Astrocyte (in vitro differentiated cells and primary cell): ENCODE measurements at regions not wholly inside any gene's neighbourhood (a gene's known extent, or its start where the extent isn't known, plus 50 kb on each side); places are given as distances from the start of the nearest gene placed in this dataset.

Source experiments
- DNase-seq: peaks from one replicate; pipeline ENCODE4 v3.0.0-alpha.2; 2010; ENCODE audit warnings: low read depth
- FAIRE-seq: peaks from 2 replicates; lab custom pipeline; 2011; peaks lifted over from hg19 to GRCh38; lab: Jason Lieb, UNC
- H2AFZ ChIP-seq: 2 replicates; pipeline ENCODE4 v1.6.0; 2012; ENCODE audit warnings: low read depth, low read length, inconsistent platforms
- H3K27ac ChIP-seq: 2 replicates; pipeline ENCODE4 v1.5.1; 2011; ENCODE audit warnings: low read depth, low read length, inconsistent platforms
- H3K27me3 ChIP-seq: 2 replicates; pipeline ENCODE4 v1.6.0; 2011; ENCODE audit warnings: low read length, inconsistent platforms; ENCODE audit not compliant: insufficient read depth
- H3K36me3 ChIP-seq: 2 replicates; pipeline ENCODE4 v1.5.1; 2011; ENCODE audit warnings: low read length, inconsistent platforms; ENCODE audit not compliant: insufficient read depth
- H3K4me1 ChIP-seq: 2 replicates; pipeline ENCODE4 v1.5.1; 2011; ENCODE audit warnings: low read length, inconsistent platforms; ENCODE audit not compliant: insufficient read depth
- H3K4me2 ChIP-seq: 2 replicates; pipeline ENCODE4 v1.6.0; 2012; ENCODE audit warnings: low read length, inconsistent platforms
- H3K4me3 ChIP-seq: 2 replicates; pipeline ENCODE4 v1.5.1; 2011; ENCODE audit warnings: low read depth, mild to moderate bottlenecking, low read length, inconsistent platforms; ENCODE audit not compliant: insufficient read depth
- H3K79me2 ChIP-seq: 2 replicates; pipeline ENCODE4 v1.6.0; 2012; ENCODE audit warnings: mild to moderate bottlenecking, low read length, inconsistent platforms; ENCODE audit not compliant: insufficient read depth
- H3K9ac ChIP-seq: 2 replicates; pipeline ENCODE4 v1.6.0; 2012; ENCODE audit warnings: mild to moderate bottlenecking, low read length, inconsistent platforms
- H3K9me3 ChIP-seq: 2 replicates; pipeline ENCODE4 v1.5.1; 2012; ENCODE audit warnings: low read depth, mild to moderate bottlenecking, low read length, inconsistent platforms; ENCODE audit not compliant: insufficient read depth
- H4K20me1 ChIP-seq: 2 replicates; pipeline ENCODE4 v1.6.0; 2012; ENCODE audit warnings: low read length, inconsistent platforms; ENCODE audit not compliant: insufficient read depth
- H3K27ac Mint-ChIP-seq: one replicate; pipeline ENCODE4 v1.8.0; 2021; ENCODE audit warnings: mild to moderate bottlenecking, mixed read lengths; ENCODE audit not compliant: unreplicated experiment
- H3K27me3 Mint-ChIP-seq: one replicate; pipeline ENCODE4 v1.8.0; 2021; ENCODE audit warnings: low read depth, mixed read lengths; ENCODE audit not compliant: unreplicated experiment
- H3K36me3 Mint-ChIP-seq: one replicate; pipeline ENCODE4 v1.8.0; 2021; ENCODE audit warnings: low read depth, mixed read lengths; ENCODE audit not compliant: unreplicated experiment
- H3K4me1 Mint-ChIP-seq: one replicate; pipeline ENCODE4 v1.8.0; 2021; ENCODE audit warnings: low read depth, mixed read lengths; ENCODE audit not compliant: unreplicated experiment
- H3K4me3 Mint-ChIP-seq: one replicate; pipeline ENCODE4 v1.8.0; 2021; ENCODE audit warnings: mild to moderate bottlenecking, moderate library complexity, mixed read lengths; ENCODE audit not compliant: unreplicated experiment
- H3K9me3 Mint-ChIP-seq: one replicate; pipeline ENCODE4 v1.8.0; 2021; ENCODE audit warnings: mild to moderate bottlenecking, mixed read lengths; ENCODE audit not compliant: unreplicated experiment
- CTCF ChIP-seq: IDR thresholded peaks from 2 replicates; pipeline ENCODE4 v1.5.1; 2011; ENCODE audit warnings: low read depth, mild to moderate bottlenecking, inconsistent platforms, low read length, moderate library complexity; ENCODE audit not compliant: insufficient read depth
- EZH2 ChIP-seq: IDR thresholded peaks from 2 replicates; pipeline ENCODE4 v1.6.1; 2012; ENCODE audit warnings: mild to moderate bottlenecking, low read length, inconsistent platforms; ENCODE audit not compliant: insufficient read depth

- TF ChIP-seq CTCF: no peak
- no peak for TF ChIP-seq EZH2
- Histone ChIP-seq H3K79me2 (no peaks in the 10 kb centered on the region), H3K36me3 (no peaks in the 10 kb centered on the region), H3K9ac (no peak overlapping the region), H3K4me2 (no peak overlapping the region), H3K4me3 (no peak overlapping the region), H3K27ac (no peak overlapping the region), H4K20me1 (no peaks in the 10 kb centered on the region), H3K9me3 (no peaks in the 10 kb centered on the region), H2AFZ (no peak overlapping the region), H3K4me1 (no peaks in the 10 kb centered on the region), H3K27me3 (no peaks in the 10 kb centered on the region)
- no peaks in the 10 kb centered on the region for H3K27me3 Mint-ChIP-seq
- peaks cover 10% of the 10 kb centered on the region for H3K4me1 Mint-ChIP-seq
- no peak for FAIRE-seq
- no peaks in the 10 kb centered on the region for H3K36me3 Mint-ChIP-seq
- no peaks in the 10 kb centered on the region for H3K9me3 Mint-ChIP-seq
- no peak overlapping the region for H3K27ac Mint-ChIP-seq
- H3K4me3 Mint-ChIP-seq: no peak overlapping the region
- DNase-seq: no peak
Observed at GRCh38 chr6:145025488-145025887, 709.8 kb downstream of the EPM2A start.

DNA sequence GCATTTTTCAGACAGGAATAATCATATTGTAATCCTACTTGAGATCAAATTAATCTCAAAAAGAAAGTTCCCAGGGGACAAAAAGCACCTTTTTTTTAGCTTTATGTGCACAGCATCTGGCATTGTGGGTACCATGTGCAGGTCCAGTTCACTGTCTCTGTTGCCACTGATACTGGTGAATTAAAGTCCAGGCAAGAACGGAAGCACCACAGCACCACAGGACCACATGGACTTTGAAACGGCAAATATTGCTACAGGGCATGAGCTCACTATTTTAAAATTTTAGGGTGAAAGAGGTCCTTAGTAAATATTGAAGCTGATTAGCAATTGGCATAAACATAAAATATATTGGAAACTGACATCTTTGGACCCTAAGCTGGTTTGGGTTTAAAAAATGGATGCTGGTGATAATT, 709.0 kb downstream of the EPM2A start:
- Histone ChIP-seq H3K9me3 (no peaks in the 10 kb centered on the region), H3K27ac (no peak overlapping the region), H3K4me2 (no peak overlapping the region), H3K36me3 (no peaks in the 10 kb centered on the region), H3K79me2 (no peaks in the 10 kb centered on the region), H3K4me1 (no peaks in the 10 kb centered on the region), H3K27me3 (no peaks in the 10 kb centered on the region), H3K4me3 (no peak overlapping the region), H2AFZ (no peak overlapping the region), H3K9ac (no peak overlapping the region), H4K20me1 (no peaks in the 10 kb centered on the region)
- no peaks in the 10 kb centered on the region for H3K9me3 Mint-ChIP-seq
- DNase-seq (no peak), FAIRE-seq (no peak)
- no peaks in the 10 kb centered on the region for H3K27me3 Mint-ChIP-seq
- no peaks in the 10 kb centered on the region for H3K36me3 Mint-ChIP-seq
- H3K27ac Mint-ChIP-seq: no peak overlapping the region
- H3K4me3 Mint-ChIP-seq: no peak overlapping the region
- H3K4me1 Mint-ChIP-seq: peaks cover 10% of the 10 kb centered on the region
- no peak for TF ChIP-seq EZH2
- no peak for TF ChIP-seq CTCF

DNA sequence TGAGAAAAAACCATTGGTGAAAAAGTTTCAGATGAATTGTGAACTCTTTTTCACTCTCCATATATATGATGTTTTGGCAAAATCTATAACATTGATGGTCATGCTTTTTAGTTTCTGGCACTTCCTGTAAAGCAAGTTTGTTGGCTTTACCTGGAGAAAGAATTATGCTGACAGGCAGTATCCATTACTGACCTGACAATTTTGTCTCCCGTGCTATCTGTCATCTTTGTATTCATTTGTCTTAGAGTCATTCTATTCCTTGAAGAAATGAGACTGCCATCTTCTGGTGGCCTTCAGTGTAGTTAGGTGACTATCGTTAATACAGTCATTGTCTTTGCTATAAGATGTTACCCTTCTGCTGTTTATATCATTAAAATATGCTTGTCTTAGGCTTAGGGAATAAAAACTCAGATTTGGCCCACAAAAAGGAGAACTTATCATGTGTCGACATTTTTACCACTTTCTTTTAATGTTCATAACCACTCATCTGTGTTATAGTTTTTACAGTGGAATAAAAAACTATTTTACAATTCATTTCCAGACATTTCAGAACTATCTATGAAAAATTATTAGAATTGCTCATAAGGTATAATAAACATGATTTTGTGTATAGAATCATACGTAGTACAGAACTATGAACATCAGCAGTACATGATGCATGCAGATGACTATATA, 707.0 kb downstream of the EPM2A start:
- H3K4me2 ChIP-seq: no peak overlapping the region
- H3K27me3 Mint-ChIP-seq: no peaks in the 10 kb centered on the region
- H3K27me3 ChIP-seq: no peaks in the 10 kb centered on the region
- no peak overlapping the region for H3K9ac ChIP-seq
- no peak overlapping the region for H3K4me3 Mint-ChIP-seq
- peaks cover 2% of the 10 kb centered on the region for H3K4me1 Mint-ChIP-seq
- no peak overlapping the region for H3K27ac Mint-ChIP-seq
- TF ChIP-seq EZH2: no peak
- TF ChIP-seq CTCF: peak; percentile 56
- no peak overlapping the region for H3K27ac ChIP-seq
- no peak for DNase-seq
- no peaks in the 10 kb centered on the region for H3K36me3 ChIP-seq
- peak; percentile 90 for FAIRE-seq
- H2AFZ ChIP-seq: peak overlapping the region; percentile 20
- H4K20me1 ChIP-seq: no peaks in the 10 kb centered on the region
- no peak overlapping the region for H3K4me3 ChIP-seq
- no peaks in the 10 kb centered on the region for H3K79me2 ChIP-seq
- no peaks in the 10 kb centered on the region for H3K36me3 Mint-ChIP-seq
- no peaks in the 10 kb centered on the region for H3K9me3 ChIP-seq
- no peaks in the 10 kb centered on the region for H3K9me3 Mint-ChIP-seq
- H3K4me1 ChIP-seq: no peaks in the 10 kb centered on the region
